Tibial nerve (tissue), 4 donors: ENCODE measurements at regions not wholly inside any gene's neighbourhood (a gene's known extent, or its start where the extent isn't known, plus 50 kb on each side); places are given as distances from the start of the nearest gene placed in this dataset.

Experiments
- CTCF ChIP-seq, 5 experiments: fragments of 200-600 bp in 3 of 5; fragments of 450-650 bp in 2 of 5; sonication (generic) in 3 of 5; IDR thresholded peaks; one replicate each; pipeline ENCODE4 v1.5.1; 2016 to 2019; ENCODE audit warnings: antibody characterized with exemption in 5 of 5, mild to moderate bottlenecking in 3 of 5, moderate library complexity in 2 of 5
- EP300 ChIP-seq, 2 donors: sonication (generic); formaldehyde crosslinking; IDR thresholded peaks; one replicate each; pipeline ENCODE4 v1.6.1; 2017; ENCODE audit warnings: antibody characterized with exemption in 2 of 2, mild to moderate bottlenecking in 1 of 2
- POLR2A ChIP-seq, 2 donors: fragments of 450-650 bp; IDR thresholded peaks; one replicate each; pipeline ENCODE4 v1.6.1; 2017; ENCODE audit warnings: antibody characterized with exemption in 2 of 2, mild to moderate bottlenecking in 2 of 2, moderate library complexity in 2 of 2

GRCh38 chr11:112455791-112456190 lies 195.1 kb upstream of the PLET1 start:
- TF ChIP-seq CTCF (IDR thresholded peaks at IDR 0.05) (no peak), EP300 (IDR thresholded peaks at IDR 0.05) (no peak), POLR2A (IDR thresholded peaks at IDR 0.05) (no peak)
